ENCODE measurements at regions not wholly inside any gene's neighbourhood (a gene's known extent, or its start where the extent isn't known, plus 50 kb on each side); places are given as distances from the start of the nearest gene placed in this dataset.

- no peak for TF ChIP-seq EZH2 (IDR thresholded peaks at IDR 0.05; ENCODE audit: borderline replicate concordance)
- TF ChIP-seq, protein P1, sequence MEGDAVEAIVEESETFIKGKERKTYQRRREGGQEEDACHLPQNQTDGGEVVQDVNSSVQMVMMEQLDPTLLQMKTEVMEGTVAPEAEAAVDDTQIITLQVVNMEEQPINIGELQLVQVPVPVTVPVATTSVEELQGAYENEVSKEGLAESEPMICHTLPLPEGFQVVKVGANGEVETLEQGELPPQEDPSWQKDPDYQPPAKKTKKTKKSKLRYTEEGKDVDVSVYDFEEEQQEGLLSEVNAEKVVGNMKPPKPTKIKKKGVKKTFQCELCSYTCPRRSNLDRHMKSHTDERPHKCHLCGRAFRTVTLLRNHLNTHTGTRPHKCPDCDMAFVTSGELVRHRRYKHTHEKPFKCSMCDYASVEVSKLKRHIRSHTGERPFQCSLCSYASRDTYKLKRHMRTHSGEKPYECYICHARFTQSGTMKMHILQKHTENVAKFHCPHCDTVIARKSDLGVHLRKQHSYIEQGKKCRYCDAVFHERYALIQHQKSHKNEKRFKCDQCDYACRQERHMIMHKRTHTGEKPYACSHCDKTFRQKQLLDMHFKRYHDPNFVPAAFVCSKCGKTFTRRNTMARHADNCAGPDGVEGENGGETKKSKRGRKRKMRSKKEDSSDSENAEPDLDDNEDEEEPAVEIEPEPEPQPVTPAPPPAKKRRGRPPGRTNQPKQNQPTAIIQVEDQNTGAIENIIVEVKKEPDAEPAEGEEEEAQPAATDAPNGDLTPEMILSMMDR (IDR thresholded peaks at IDR 0.05; ENCODE audit: poor library complexity), result no peak
- no peak for TF ChIP-seq EZH2phosphoT487 (IDR thresholded peaks at IDR 0.05; ENCODE audit: low read depth, severe bottlenecking, unreplicated experiment)
Measured at GRCh38 chr2:113341191-113341869, 62.6 kb upstream of the PAX8 start.
